Breast epithelium (tissue), 4 donors: ENCODE measurements at regions not wholly inside any gene's neighbourhood (a gene's known extent, or its start where the extent isn't known, plus 50 kb on each side); places are given as distances from the start of the nearest gene placed in this dataset.

Experiments used
- DNase-seq, 2 donors: peaks; one replicate each; pipeline ENCODE4 v3.0.0-alpha.2; 2019; ENCODE audit warnings: low spot score in 2 of 2
- H3K27ac ChIP-seq, 2 donors: fragments of 200-600 bp; sonication (generic) in 1 of 2; one replicate each; pipeline ENCODE4 v1.5.1; 2016 to 2019; ENCODE audit warnings: mild to moderate bottlenecking in 1 of 2
- H3K27me3 ChIP-seq, 2 donors: fragments of 200-600 bp; sonication (generic) in 1 of 2; one replicate each; pipeline versions ENCODE4 v1.5.1 to v1.6.0; 2017 to 2019; ENCODE audit warnings: control low read depth in 1 of 2, mild to moderate bottlenecking in 1 of 2
- H3K36me3 ChIP-seq: fragments of 200-600 bp; one replicate; pipeline ENCODE4 v1.5.1; 2019
- H3K4me1 ChIP-seq, 2 donors: fragments of 200-600 bp; sonication (generic); one replicate each; pipeline ENCODE4 v1.5.1; 2016 to 2019; ENCODE audit warnings: control low read depth in 1 of 2
- H3K4me3 ChIP-seq, 3 donors: fragments of 200-600 bp; sonication (generic); 1 replicate in 2 of 3; 2 replicates in 1 of 3; pipeline ENCODE4 v1.5.1; 2016 to 2019; ENCODE audit warnings: mild to moderate bottlenecking in 3 of 3, moderate library complexity in 2 of 3
- H3K9me3 ChIP-seq, 2 donors: fragments of 200-600 bp; sonication (generic) in 1 of 2; one replicate each; pipeline ENCODE4 v1.5.1; 2016 to 2019; ENCODE audit warnings: control low read depth in 1 of 2
- POLR2A ChIP-seq: fragments of 450-650 bp; IDR thresholded peaks from one replicate; pipeline ENCODE4 v1.6.1; 2016; ENCODE audit warnings: antibody characterized with exemption, mild to moderate bottlenecking, moderate library complexity
- POLR2AphosphoS5 ChIP-seq, 3 donors: sonication (generic); formaldehyde crosslinking; IDR thresholded peaks; one replicate each; pipeline ENCODE4 v1.6.1; 2017; ENCODE audit warnings: antibody characterized with exemption in 3 of 3
- intact Hi-C: fragments of 100-400 bp; cut with DNase I; formaldehyde crosslinking; loops from one replicate; pipeline ENCODE4 v1.15.1; 2023; ENCODE audit warnings: low total_unique reads
- TF ChIP-seq, protein P1 (sequence below), 3 donors: fragments of 450-650 bp; IDR thresholded peaks; one replicate each; pipeline ENCODE4 v1.5.1; 2016 to 2017; ENCODE audit warnings: antibody characterized with exemption in 3 of 3, mild to moderate bottlenecking in 3 of 3, moderate library complexity in 3 of 3

DNA sequence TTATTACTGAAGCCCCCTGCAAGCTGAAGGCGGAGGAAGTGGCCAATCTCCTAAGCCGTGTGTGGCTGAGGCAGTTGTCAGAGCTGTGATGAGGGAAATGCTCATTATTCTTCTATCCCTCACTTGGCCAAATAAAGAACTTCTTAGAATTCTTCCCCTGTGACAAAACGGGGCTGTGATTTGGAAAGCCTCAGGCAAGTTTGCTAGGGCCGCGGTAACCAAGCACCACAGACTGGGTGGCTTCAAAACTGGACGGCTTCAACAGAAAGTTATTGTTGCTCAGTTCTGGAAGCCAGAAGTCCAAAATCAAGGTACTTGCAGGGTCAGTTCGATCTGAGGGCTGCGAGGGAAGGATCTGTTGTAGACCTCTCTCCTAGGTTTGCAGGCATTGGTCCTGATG lies 72.3 kb upstream of the STEAP1B start:
- Histone ChIP-seq H3K36me3 (no peaks in the 10 kb centered on the region), H3K9me3 (no peaks in the 10 kb centered on the region), H3K27me3 (peaks cover 0 to 6% of the 10 kb centered on the region in 2 donors), H3K27ac (no peak overlapping the region), H3K4me1 (no peaks in the 10 kb centered on the region), H3K4me3 (no peak overlapping the region)
- intact Hi-C loops: no loop called here
- DNase-seq: no peak
- TF ChIP-seq, protein P1, sequence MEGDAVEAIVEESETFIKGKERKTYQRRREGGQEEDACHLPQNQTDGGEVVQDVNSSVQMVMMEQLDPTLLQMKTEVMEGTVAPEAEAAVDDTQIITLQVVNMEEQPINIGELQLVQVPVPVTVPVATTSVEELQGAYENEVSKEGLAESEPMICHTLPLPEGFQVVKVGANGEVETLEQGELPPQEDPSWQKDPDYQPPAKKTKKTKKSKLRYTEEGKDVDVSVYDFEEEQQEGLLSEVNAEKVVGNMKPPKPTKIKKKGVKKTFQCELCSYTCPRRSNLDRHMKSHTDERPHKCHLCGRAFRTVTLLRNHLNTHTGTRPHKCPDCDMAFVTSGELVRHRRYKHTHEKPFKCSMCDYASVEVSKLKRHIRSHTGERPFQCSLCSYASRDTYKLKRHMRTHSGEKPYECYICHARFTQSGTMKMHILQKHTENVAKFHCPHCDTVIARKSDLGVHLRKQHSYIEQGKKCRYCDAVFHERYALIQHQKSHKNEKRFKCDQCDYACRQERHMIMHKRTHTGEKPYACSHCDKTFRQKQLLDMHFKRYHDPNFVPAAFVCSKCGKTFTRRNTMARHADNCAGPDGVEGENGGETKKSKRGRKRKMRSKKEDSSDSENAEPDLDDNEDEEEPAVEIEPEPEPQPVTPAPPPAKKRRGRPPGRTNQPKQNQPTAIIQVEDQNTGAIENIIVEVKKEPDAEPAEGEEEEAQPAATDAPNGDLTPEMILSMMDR (IDR thresholded peaks at IDR 0.05): no peak
- TF ChIP-seq POLR2A: no peak
- no peak for TF ChIP-seq POLR2AphosphoS5 (IDR thresholded peaks at IDR 0.05)

DNA sequence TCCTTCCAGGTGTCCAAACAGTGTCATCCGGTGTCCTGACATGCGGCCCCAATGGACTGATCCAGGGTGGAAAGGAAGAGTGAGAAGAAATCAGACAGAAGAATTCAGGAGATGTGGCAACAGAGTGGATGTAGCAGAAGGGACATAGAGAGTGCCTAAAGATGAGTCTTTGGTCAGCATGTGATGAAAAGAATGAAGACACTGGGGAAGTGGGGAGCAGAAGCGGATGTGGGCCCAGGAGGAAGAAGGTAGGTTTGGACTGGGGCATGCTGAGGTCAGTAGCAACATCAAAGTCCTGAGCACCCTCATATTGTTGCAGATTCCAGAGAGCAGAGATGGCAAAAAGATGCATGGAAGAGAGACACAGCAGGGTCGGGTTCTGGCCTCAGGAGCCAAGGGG lies 71.8 kb upstream of the STEAP1B start:
- H3K4me1 ChIP-seq: no peaks in the 10 kb centered on the region
- H3K36me3 ChIP-seq: no peaks in the 10 kb centered on the region
- H3K4me3 ChIP-seq: no peak overlapping the region
- intact Hi-C loops: no loop called here
- H3K9me3 ChIP-seq: no peaks in the 10 kb centered on the region
- TF ChIP-seq POLR2AphosphoS5 (IDR thresholded peaks at IDR 0.05) (no peak), POLR2A (no peak)
- TF ChIP-seq, protein P1 (IDR thresholded peaks at IDR 0.05): no peak
- no peak for DNase-seq
- H3K27me3 ChIP-seq: peaks cover 0 to 6% of the 10 kb centered on the region in 2 donors
- H3K27ac ChIP-seq: no peak overlapping the region

DNA sequence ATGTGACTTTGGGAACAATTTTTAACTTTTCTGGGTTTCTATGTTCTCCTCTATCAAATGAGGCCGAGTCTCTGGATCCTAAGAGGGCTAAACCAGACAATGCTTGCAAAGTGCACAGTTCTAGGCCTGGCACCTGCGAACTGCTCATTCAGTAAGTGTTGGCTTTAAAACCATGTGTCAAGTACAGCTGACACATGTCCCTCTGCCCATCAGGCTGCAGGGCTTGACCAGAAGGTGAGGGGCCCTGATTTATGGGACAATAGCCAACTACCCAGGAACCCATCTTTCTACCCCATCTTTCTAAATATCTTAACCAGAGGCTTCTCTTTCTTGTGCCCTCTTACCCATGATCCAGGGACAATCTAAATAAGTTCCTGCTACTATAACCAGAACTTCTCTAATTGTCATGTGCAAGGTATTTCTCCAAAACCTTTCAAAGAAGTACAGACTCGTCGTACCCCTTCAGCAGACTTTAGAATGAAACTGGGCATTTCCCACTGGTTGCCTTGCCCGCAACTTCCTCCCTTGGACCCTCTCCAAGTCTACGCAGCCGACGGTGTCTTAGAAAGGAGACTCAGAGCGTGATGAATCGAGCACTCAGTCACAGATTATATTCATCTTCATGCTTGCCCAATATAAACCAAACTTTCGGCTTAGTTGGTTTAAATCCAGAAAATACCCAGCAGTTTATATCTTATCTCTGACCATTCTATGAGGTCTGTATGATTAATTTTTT lies 69.8 kb upstream of the STEAP1B start:
- intact Hi-C loops: no loop called here
- no peak for DNase-seq

DNA sequence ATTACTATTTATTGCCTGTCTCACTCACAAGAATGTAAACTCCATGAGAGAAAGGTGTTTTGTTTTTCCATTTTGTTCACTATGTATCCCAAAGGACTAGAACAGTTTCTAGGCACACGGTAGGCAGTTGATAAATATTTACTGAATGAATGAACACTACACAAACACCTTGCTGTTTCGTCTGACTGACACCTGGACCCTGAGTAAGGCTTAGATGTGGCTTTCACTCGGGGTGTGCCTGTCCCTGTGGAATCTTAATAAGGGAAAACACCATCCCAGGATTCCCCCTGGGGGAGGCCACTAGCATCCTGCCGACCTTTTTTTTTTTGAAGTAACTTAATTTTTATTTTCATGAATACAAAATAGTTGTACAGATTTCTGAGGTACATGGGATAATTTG lies 66.6 kb upstream of the STEAP1B start:
- Histone ChIP-seq H3K4me3 (no peak overlapping the region), H3K27ac (no peak overlapping the region), H3K9me3 (no peaks in the 10 kb centered on the region), H3K36me3 (no peaks in the 10 kb centered on the region), H3K4me1 (peaks cover 0 to 7% of the 10 kb centered on the region in 2 donors), H3K27me3 (peaks cover 0 to 3% of the 10 kb centered on the region in 2 donors)
- TF ChIP-seq POLR2A (no peak), POLR2AphosphoS5 (IDR thresholded peaks at IDR 0.05) (no peak)
- TF ChIP-seq, protein P1 (IDR thresholded peaks at IDR 0.05): no peak
- no peak for DNase-seq
- intact Hi-C loops: no loop called here

More for the DNA sequence above, 69.8 kb upstream of the STEAP1B start:
- Histone ChIP-seq H3K27ac (no peak overlapping the region), H3K4me1 (no peaks in the 10 kb centered on the region), H3K9me3 (no peaks in the 10 kb centered on the region), H3K36me3 (no peaks in the 10 kb centered on the region), H3K4me3 (no peak overlapping the region), H3K27me3 (peaks cover 0 to 6% of the 10 kb centered on the region in 2 donors)
- TF ChIP-seq POLR2AphosphoS5 (IDR thresholded peaks at IDR 0.05) (no peak), POLR2A (no peak)

DNA sequence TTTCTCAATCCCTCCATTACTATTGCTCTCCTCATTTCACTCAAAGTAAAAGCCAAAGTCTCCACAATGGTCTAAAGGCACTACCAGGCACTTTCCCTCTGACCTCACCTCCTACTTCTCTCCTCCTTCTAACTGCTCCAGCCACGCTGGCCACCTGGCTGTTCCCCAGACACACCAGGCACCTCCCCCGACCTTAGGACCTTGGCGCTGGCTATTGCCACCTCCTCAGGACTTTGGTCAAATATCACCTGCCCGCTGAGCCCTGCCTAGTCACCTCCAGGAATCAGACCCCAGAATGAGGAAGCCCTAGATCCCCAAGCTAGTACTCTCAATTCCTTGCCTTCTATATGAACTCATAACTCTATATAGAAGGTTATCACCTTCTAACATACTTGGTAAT lies 66.2 kb upstream of the STEAP1B start:
- TF ChIP-seq, protein P1 (IDR thresholded peaks at IDR 0.05): no peak
- no peak for TF ChIP-seq POLR2AphosphoS5 (IDR thresholded peaks at IDR 0.05)
- H3K36me3 ChIP-seq: no peaks in the 10 kb centered on the region
- no peaks in the 10 kb centered on the region for H3K27me3 ChIP-seq
- intact Hi-C loops: no loop called here
- no peak overlapping the region for H3K4me3 ChIP-seq
- no peak for DNase-seq
- peaks cover 0 to 7% of the 10 kb centered on the region in 2 donors for H3K4me1 ChIP-seq
- H3K9me3 ChIP-seq: no peaks in the 10 kb centered on the region
- no peak overlapping the region for H3K27ac ChIP-seq
